ENCODE measurements at regions not wholly inside any gene's neighbourhood (a gene's known extent, or its start where the extent isn't known, plus 50 kb on each side); places are given as distances from the start of the nearest gene placed in this dataset.

GRCh38 chr4:180636696-180637404 is 1606.4 kb upstream of the TENM3 start:
- H3K36me3 ChIP-seq (ENCODE audit: control insufficient read depth in 2 of 2, extremely low read depth in 1 of 2, insufficient read depth in 1 of 2, low read length in 1 of 2): no peaks in the 10 kb centered on the region
- no peak overlapping the region for H3K27ac ChIP-seq (ENCODE audit: low read length)
- Mint-ChIP-seq H3K27ac (no peak overlapping the region), H3K4me1 (no peaks in the 10 kb centered on the region), H3K4me3 (no peak overlapping the region), H3K27me3 (no peaks in the 10 kb centered on the region), H3K9me3 (peaks cover 0 to 4% (median 0%) of the 10 kb centered on the region in 3 donors), H3K36me3 (no peaks in the 10 kb centered on the region)
- H3K27me3 ChIP-seq (replicated peaks in 1 of 2; ENCODE audit: control insufficient read depth in 2 of 2, extremely low read depth in 1 of 2, insufficient read depth in 2 of 2, low read length in 1 of 2): no peaks in the 10 kb centered on the region
- H3K4me1 ChIP-seq (ENCODE audit: control insufficient read depth in 1 of 2, extremely low read depth in 1 of 2, insufficient read depth in 2 of 2, low read length in 2 of 2): no peaks in the 10 kb centered on the region
- WGBS (ENCODE audit: insufficient coverage): no CpG with 5 or more reads among the region's 4 CpGs
- no peak overlapping the region for H3K4me3 ChIP-seq (ENCODE audit: control insufficient read depth in 1 of 2, extremely low read depth in 1 of 2, low read length in 1 of 2)
- DNase-seq (no peak), ATAC-seq (replicated peaks in 1 of 4) (no peak)
- H3K9me3 ChIP-seq: no peaks in the 10 kb centered on the region
- POLR2A ChIA-PET: no interaction called here
- CTCF ChIA-PET: interaction anchor here in 1 of 2 donors (0.7 kb wide), 1 partner anchor 23 kb away, joined by 3 read pairs; no protein-coding TSS in a partner anchor

- no peaks in the 10 kb centered on the region for H3K27me3 Mint-ChIP-seq
- no peak overlapping the region for H3K4me3 Mint-ChIP-seq
- DNase-seq: no peak
- WGBS (ENCODE audit: insufficient coverage): 83% methylated on average over 3 of the region's 5 CpGs
- no peak for ATAC-seq (replicated peaks in 1 of 4)
- no peaks in the 10 kb centered on the region for H3K9me3 ChIP-seq
- no peaks in the 10 kb centered on the region for H3K27me3 ChIP-seq (replicated peaks in 1 of 2; ENCODE audit: control insufficient read depth in 2 of 2, extremely low read depth in 1 of 2, insufficient read depth in 2 of 2, low read length in 1 of 2)
- no peak overlapping the region for H3K4me3 ChIP-seq (ENCODE audit: control insufficient read depth in 1 of 2, extremely low read depth in 1 of 2, low read length in 1 of 2)
- peaks cover 0 to 4% (median 0%) of the 10 kb centered on the region in 3 donors for H3K9me3 Mint-ChIP-seq
- no peaks in the 10 kb centered on the region for H3K36me3 ChIP-seq (ENCODE audit: control insufficient read depth in 2 of 2, extremely low read depth in 1 of 2, insufficient read depth in 1 of 2, low read length in 1 of 2)
- H3K27ac ChIP-seq (ENCODE audit: low read length): no peak overlapping the region
- no peak overlapping the region for H3K27ac Mint-ChIP-seq
- ChIA-PET CTCF (interaction anchor here in 1 of 2 donors (0.7 kb wide), 1 partner anchor 24 kb away, joined by 3 read pairs; no protein-coding TSS in a partner anchor), POLR2A (no interaction called here)
- no peaks in the 10 kb centered on the region for H3K36me3 Mint-ChIP-seq
- H3K4me1 Mint-ChIP-seq: no peaks in the 10 kb centered on the region
- no peaks in the 10 kb centered on the region for H3K4me1 ChIP-seq (ENCODE audit: control insufficient read depth in 1 of 2, extremely low read depth in 1 of 2, insufficient read depth in 2 of 2, low read length in 2 of 2)
Observed at GRCh38 chr4:180637616-180638015, 1605.6 kb upstream of the TENM3 start.

DNA sequence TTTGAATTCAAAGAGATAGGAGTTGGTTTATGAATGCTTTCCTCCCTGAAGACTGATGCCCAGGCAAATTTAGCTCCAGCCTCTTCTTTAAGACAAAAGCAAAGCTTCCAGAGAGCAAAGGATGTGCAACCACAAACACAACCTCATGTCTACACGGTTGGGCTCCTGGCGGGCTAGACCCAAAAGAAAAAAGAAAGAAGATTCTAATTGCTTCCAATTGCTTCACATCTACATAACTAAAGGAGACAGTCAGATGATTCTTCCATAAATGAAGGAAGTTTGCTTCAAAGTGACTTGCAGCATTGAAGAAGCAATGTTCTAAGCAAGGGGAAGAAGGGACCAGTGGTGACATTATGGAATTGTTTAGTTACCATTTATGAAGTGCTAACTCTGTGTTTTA is 1603.0 kb upstream of the TENM3 start:
- Histone ChIP-seq H3K27me3 (replicated peaks in 1 of 2; ENCODE audit: control insufficient read depth in 2 of 2, extremely low read depth in 1 of 2, insufficient read depth in 2 of 2, low read length in 1 of 2) (no peaks in the 10 kb centered on the region), H3K27ac (ENCODE audit: low read length) (no peak overlapping the region), H3K9me3 (no peaks in the 10 kb centered on the region), H3K36me3 (ENCODE audit: control insufficient read depth in 2 of 2, extremely low read depth in 1 of 2, insufficient read depth in 1 of 2, low read length in 1 of 2) (no peaks in the 10 kb centered on the region), H3K4me1 (ENCODE audit: control insufficient read depth in 1 of 2, extremely low read depth in 1 of 2, insufficient read depth in 2 of 2, low read length in 2 of 2) (no peaks in the 10 kb centered on the region), H3K4me3 (ENCODE audit: control insufficient read depth in 1 of 2, extremely low read depth in 1 of 2, low read length in 1 of 2) (no peak overlapping the region)
- Mint-ChIP-seq H3K36me3 (no peaks in the 10 kb centered on the region), H3K4me1 (no peaks in the 10 kb centered on the region), H3K4me3 (no peak overlapping the region), H3K9me3 (peaks cover 0 to 4% (median 1%) of the 10 kb centered on the region in 3 donors), H3K27ac (no peak overlapping the region), H3K27me3 (no peaks in the 10 kb centered on the region)
- ATAC-seq (replicated peaks in 1 of 4): no peak
- ChIA-PET POLR2A (no interaction called here), CTCF (no interaction called here)
- DNase-seq: no peak
- WGBS (ENCODE audit: insufficient coverage): no CpG with 5 or more reads among the region's 2 CpGs

- H3K27me3 ChIP-seq (replicated peaks in 1 of 2; ENCODE audit: control insufficient read depth in 2 of 2, extremely low read depth in 1 of 2, insufficient read depth in 2 of 2, low read length in 1 of 2): no peaks in the 10 kb centered on the region
- Mint-ChIP-seq H3K27ac (no peak overlapping the region), H3K27me3 (no peaks in the 10 kb centered on the region), H3K9me3 (peaks cover 0 to 4% (median 3%) of the 10 kb centered on the region in 3 donors), H3K4me3 (no peak overlapping the region), H3K4me1 (no peaks in the 10 kb centered on the region), H3K36me3 (no peaks in the 10 kb centered on the region)
- ChIA-PET POLR2A (no interaction called here), CTCF (no interaction called here)
- H3K27ac ChIP-seq (ENCODE audit: low read length): no peak overlapping the region
- no peak for ATAC-seq (replicated peaks in 1 of 4)
- no peaks in the 10 kb centered on the region for H3K4me1 ChIP-seq (ENCODE audit: control insufficient read depth in 1 of 2, extremely low read depth in 1 of 2, insufficient read depth in 2 of 2, low read length in 2 of 2)
- no peaks in the 10 kb centered on the region for H3K9me3 ChIP-seq
- 60% methylated on average over 1 of the region's 4 CpGs for WGBS (ENCODE audit: insufficient coverage)
- no peak overlapping the region for H3K4me3 ChIP-seq (ENCODE audit: control insufficient read depth in 1 of 2, extremely low read depth in 1 of 2, low read length in 1 of 2)
- no peaks in the 10 kb centered on the region for H3K36me3 ChIP-seq (ENCODE audit: control insufficient read depth in 2 of 2, extremely low read depth in 1 of 2, insufficient read depth in 1 of 2, low read length in 1 of 2)
- DNase-seq: no peak
Observed at GRCh38 chr4:180641495-180641894, 1601.7 kb upstream of the TENM3 start.

GRCh38 chr4:180642732-180643131 is 1600.5 kb upstream of the TENM3 start:
- Histone ChIP-seq H3K27me3 (replicated peaks in 1 of 2; ENCODE audit: control insufficient read depth in 2 of 2, extremely low read depth in 1 of 2, insufficient read depth in 2 of 2, low read length in 1 of 2) (no peaks in the 10 kb centered on the region), H3K4me3 (ENCODE audit: control insufficient read depth in 1 of 2, extremely low read depth in 1 of 2, low read length in 1 of 2) (no peak overlapping the region), H3K9me3 (no peaks in the 10 kb centered on the region), H3K27ac (ENCODE audit: low read length) (no peak overlapping the region), H3K36me3 (ENCODE audit: control insufficient read depth in 2 of 2, extremely low read depth in 1 of 2, insufficient read depth in 1 of 2, low read length in 1 of 2) (no peaks in the 10 kb centered on the region), H3K4me1 (ENCODE audit: control insufficient read depth in 1 of 2, extremely low read depth in 1 of 2, insufficient read depth in 2 of 2, low read length in 2 of 2) (no peaks in the 10 kb centered on the region)
- ChIA-PET POLR2A (no interaction called here), CTCF (no interaction called here)
- DNase-seq (no peak), ATAC-seq (replicated peaks in 1 of 4) (no peak)
- H3K4me3 Mint-ChIP-seq: no peak overlapping the region
- no peaks in the 10 kb centered on the region for H3K36me3 Mint-ChIP-seq
- peaks cover 0 to 4% (median 3%) of the 10 kb centered on the region in 3 donors for H3K9me3 Mint-ChIP-seq
- no peaks in the 10 kb centered on the region for H3K27me3 Mint-ChIP-seq
- H3K4me1 Mint-ChIP-seq: no peaks in the 10 kb centered on the region
- no CpG with 5 or more reads among the region's 9 CpGs for WGBS (ENCODE audit: insufficient coverage)
- H3K27ac Mint-ChIP-seq: no peak overlapping the region

- H3K4me1 Mint-ChIP-seq: no peaks in the 10 kb centered on the region
- POLR2A ChIA-PET: no interaction called here
- Histone ChIP-seq H3K9me3 (no peaks in the 10 kb centered on the region), H3K36me3 (ENCODE audit: control insufficient read depth in 2 of 2, extremely low read depth in 1 of 2, insufficient read depth in 1 of 2, low read length in 1 of 2) (no peaks in the 10 kb centered on the region), H3K27me3 (replicated peaks in 1 of 2; ENCODE audit: control insufficient read depth in 2 of 2, extremely low read depth in 1 of 2, insufficient read depth in 2 of 2, low read length in 1 of 2) (no peaks in the 10 kb centered on the region), H3K4me3 (ENCODE audit: control insufficient read depth in 1 of 2, extremely low read depth in 1 of 2, low read length in 1 of 2) (no peak overlapping the region), H3K4me1 (ENCODE audit: control insufficient read depth in 1 of 2, extremely low read depth in 1 of 2, insufficient read depth in 2 of 2, low read length in 2 of 2) (no peaks in the 10 kb centered on the region), H3K27ac (ENCODE audit: low read length) (no peak overlapping the region)
- H3K27me3 Mint-ChIP-seq: no peaks in the 10 kb centered on the region
- peaks cover 0 to under 1% (median 0%) of the 10 kb centered on the region in 3 donors for H3K9me3 Mint-ChIP-seq
- CTCF ChIA-PET: interaction anchor here in 1 of 2 donors (1.5 kb wide), 1 partner anchor 15 kb away, joined by 14 read pairs; no protein-coding TSS in a partner anchor
- DNase-seq: no peak
- ATAC-seq (replicated peaks in 1 of 4): no peak
- WGBS (ENCODE audit: insufficient coverage): 17% methylated on average over 1 of the region's 4 CpGs
- H3K27ac Mint-ChIP-seq: no peak overlapping the region
- no peak overlapping the region for H3K4me3 Mint-ChIP-seq
- H3K36me3 Mint-ChIP-seq: no peaks in the 10 kb centered on the region
Observed at GRCh38 chr4:180650273-180650672, 1592.9 kb upstream of the TENM3 start.
